H1 (cell line): ENCODE measurements at regions not wholly inside any gene's neighbourhood (a gene's known extent, or its start where the extent isn't known, plus 50 kb on each side); places are given as distances from the start of the nearest gene placed in this dataset.

Experiments used
- CTCF ChIA-PET: fragments of 300-600 bp; sonication (Branson Sonifier 250); formaldehyde crosslinking; loops from one replicate; lab custom pipeline; 2021; ENCODE audit not compliant: partially characterized antibody; lab: Charles Lee
- POLR2A ChIA-PET: fragments of 300-600 bp; sonication (Branson Sonifier 250); formaldehyde crosslinking; loops from one replicate; lab custom pipeline; 2021; ENCODE audit warnings: inconsistent platforms; ENCODE audit not compliant: partially characterized antibody; lab: Charles Lee
- DNase-seq, 2 experiments: peaks; one replicate each; pipeline versions ENCODE4 v3.0.0 to v3.0.0-alpha.2; 2010 to 2022; ENCODE audit warnings: low spot score in 2 of 2, low read depth in 1 of 2, mixed read lengths in 1 of 2
- FAIRE-seq: peaks from 2 replicates; lab custom pipeline; 2011; peaks lifted over from hg19 to GRCh38; lab: Jason Lieb, UNC
- H2AFZ ChIP-seq: 2 replicates; pipeline ENCODE4 v1.8.1; 2012; ENCODE audit warnings: low read length, inconsistent platforms
- H2AK5ac ChIP-seq: 2 replicates; pipeline ENCODE4 v1.6.1; 2013; ENCODE audit warnings: low read depth, low read length
- H2BK120ac ChIP-seq: replicated peaks from 2 replicates; pipeline ENCODE3; 2013; ENCODE audit warnings: low read depth, low read length, inconsistent platforms
- H2BK12ac ChIP-seq: 2 replicates; pipeline ENCODE4 v1.6.1; 2013; ENCODE audit warnings: low read depth, low read length
- H2BK15ac ChIP-seq: 2 replicates; pipeline ENCODE4 v1.6.1; 2013; ENCODE audit warnings: low read length
- H2BK20ac ChIP-seq: 2 replicates; pipeline ENCODE4 v1.6.1; 2013; ENCODE audit warnings: low read length
- H2BK5ac ChIP-seq: 2 replicates; pipeline ENCODE4 v1.6.1; 2013; ENCODE audit warnings: low read depth, low read length
- H3K14ac ChIP-seq: 2 replicates; pipeline ENCODE4 v1.6.1; 2013; ENCODE audit warnings: inconsistent platforms; ENCODE audit not compliant: insufficient read length
- H3K18ac ChIP-seq: 2 replicates; pipeline ENCODE4 v1.6.1; 2013; ENCODE audit warnings: low read length; ENCODE audit errors: extremely low read depth
- H3K23ac ChIP-seq: 2 replicates; pipeline ENCODE4 v1.6.1; 2013; ENCODE audit warnings: inconsistent platforms; ENCODE audit not compliant: insufficient read length
- H3K23me2 ChIP-seq: 2 replicates; pipeline ENCODE4 v1.6.1; 2013; ENCODE audit warnings: low read depth, low read length
- H3K27ac ChIP-seq: 2 replicates; pipeline ENCODE4 v1.6.1; 2011; ENCODE audit warnings: low read depth, low read length, inconsistent platforms
- H3K27me3 ChIP-seq, 4 experiments: replicated peaks in 1 of 4; 1 replicate in 1 of 4; 2 replicates in 3 of 4; pipeline versions ENCODE4 v1.6.1 to v1.8.1; 2011 to 2013; ENCODE audit warnings: low read length in 3 of 4, mild to moderate bottlenecking in 3 of 4, inconsistent platforms in 2 of 4, mixed read lengths in 2 of 4, moderate library complexity in 1 of 4; ENCODE audit not compliant: control insufficient read depth in 3 of 4, insufficient read depth in 3 of 4; ENCODE audit errors: extremely low read depth in 1 of 4
- H3K36me3 ChIP-seq, 4 experiments: 2 replicates each; pipeline versions ENCODE4 v1.6.1 to v1.8.1; 2011 to 2013; ENCODE audit warnings: mild to moderate bottlenecking in 4 of 4, low read length in 3 of 4, moderate library complexity in 2 of 4, control low read depth in 1 of 4, inconsistent platforms in 1 of 4; ENCODE audit not compliant: insufficient read depth in 4 of 4, control insufficient read depth in 2 of 4
- H3K4ac ChIP-seq: replicated peaks from 2 replicates; pipeline ENCODE3; 2013; ENCODE audit warnings: low read length, low read depth, mixed read lengths, inconsistent platforms; ENCODE audit not compliant: insufficient read length
- H3K4me1 ChIP-seq, 4 experiments: replicated peaks in 1 of 4; 1 replicate in 1 of 4; 2 replicates in 3 of 4; pipeline versions ENCODE4 v1.6.1 to v1.8.1; 2011 to 2013; ENCODE audit warnings: low read length in 3 of 4, inconsistent platforms in 2 of 4, mixed read lengths in 1 of 4; ENCODE audit not compliant: insufficient read depth in 4 of 4, control insufficient read depth in 3 of 4
- H3K4me2 ChIP-seq, 2 experiments: 2 replicates each; pipeline versions ENCODE4 v1.6.1 to v1.8.1; 2011 to 2013; ENCODE audit warnings: low read depth in 2 of 2, low read length in 2 of 2, control low read depth in 1 of 2, inconsistent platforms in 1 of 2, mild to moderate bottlenecking in 1 of 2; ENCODE audit not compliant: insufficient read depth in 1 of 2
- H3K4me3 ChIP-seq, 4 experiments: fragments of 200-600, 300-600 bp in 1 of 4; sonication (generic), shearing (Covaris generic), sonication (Bioruptor Twin) in 1 of 4; 2 replicates each; pipeline versions ENCODE4 v1.5.1 to v1.8.1; 2011 to 2016; ENCODE audit warnings: low read length in 4 of 4, low read depth in 3 of 4, control low read depth in 2 of 4, inconsistent platforms in 2 of 4, mild to moderate bottlenecking in 2 of 4, mixed read lengths in 1 of 4, moderate library complexity in 1 of 4; ENCODE audit not compliant: insufficient read depth in 2 of 4; ENCODE audit errors: extremely low read depth in 1 of 4
- H3K56ac ChIP-seq: replicated peaks from 2 replicates; pipeline ENCODE3; 2013; ENCODE audit warnings: low read depth, mild to moderate bottlenecking, mixed read lengths, low read length, inconsistent platforms; ENCODE audit not compliant: insufficient read length
- H3K79me1 ChIP-seq: 2 replicates; pipeline ENCODE4 v1.6.1; 2013; ENCODE audit warnings: low read depth, low read length, control low read depth
- H3K79me2 ChIP-seq, 2 experiments: 2 replicates each; pipeline versions ENCODE4 v1.6.1 to v1.8.1; 2012 to 2013; ENCODE audit warnings: low read length in 2 of 2, mild to moderate bottlenecking in 2 of 2, inconsistent platforms in 1 of 2; ENCODE audit not compliant: insufficient read depth in 2 of 2, control insufficient read depth in 1 of 2
- H3K9ac ChIP-seq, 4 experiments: replicated peaks in 1 of 4; 1 replicate in 1 of 4; 2 replicates in 3 of 4; pipeline versions ENCODE4 v1.6.1 to v1.8.1; 2011 to 2013; ENCODE audit warnings: low read depth in 3 of 4, low read length in 3 of 4, control low read depth in 2 of 4, mild to moderate bottlenecking in 2 of 4, moderate library complexity in 2 of 4, inconsistent platforms in 1 of 4; ENCODE audit errors: extremely low read depth in 1 of 4
- H3K9me3 ChIP-seq, 2 experiments: 2 replicates each; pipeline versions ENCODE4 v1.6.1 to v1.8.1; 2012 to 2013; ENCODE audit warnings: mild to moderate bottlenecking in 2 of 2, moderate library complexity in 2 of 2, control low read depth in 1 of 2, inconsistent platforms in 1 of 2, low read depth in 1 of 2, low read length in 1 of 2, mixed read lengths in 1 of 2; ENCODE audit not compliant: insufficient read depth in 2 of 2
- H4K20me1 ChIP-seq, 2 experiments: replicated peaks in 1 of 2; 2 replicates each; pipeline versions ENCODE3 to v1.8.1; 2011 to 2013; ENCODE audit warnings: inconsistent platforms in 2 of 2, low read length in 2 of 2, mild to moderate bottlenecking in 1 of 2; ENCODE audit not compliant: insufficient read depth in 2 of 2, control insufficient read depth in 1 of 2
- H4K5ac ChIP-seq: 2 replicates; pipeline ENCODE4 v1.6.1; 2013; ENCODE audit warnings: low read length, low read depth, mixed read lengths, inconsistent platforms; ENCODE audit not compliant: insufficient read length
- H4K8ac ChIP-seq: 2 replicates; pipeline ENCODE4 v1.8.0; 2013; ENCODE audit warnings: mild to moderate bottlenecking, moderate library complexity, low read length, inconsistent platforms; ENCODE audit not compliant: insufficient read depth; ENCODE audit errors: extremely low read depth
- H4K91ac ChIP-seq: replicated peaks from 2 replicates; pipeline ENCODE3; 2013; ENCODE audit warnings: low read length, mixed read lengths, inconsistent platforms; ENCODE audit not compliant: insufficient read length
- BACH1 ChIP-seq: IDR thresholded peaks from 2 replicates; pipeline ENCODE4 v1.6.1; 2012; ENCODE audit warnings: low read length, improper control_type of control experiment
- BRCA1 ChIP-seq: IDR thresholded peaks from 2 replicates; pipeline ENCODE4 v1.6.1; 2012; ENCODE audit warnings: low read depth, low read length, improper control_type of control experiment
- CHD1 ChIP-seq: IDR thresholded peaks from 2 replicates; pipeline ENCODE4 v1.6.1; 2012; ENCODE audit warnings: low read depth, low read length, improper control_type of control experiment
- CTBP2 ChIP-seq: IDR thresholded peaks from 2 replicates; pipeline ENCODE4 v1.7.0; 2011; ENCODE audit warnings: borderline replicate concordance, mild to moderate bottlenecking, moderate library complexity, mixed read lengths, low read length; ENCODE audit not compliant: insufficient read depth, insufficient read length
- HDAC6 ChIP-seq: IDR thresholded peaks from one replicate; pipeline ENCODE4 v1.7.1; 2012; ENCODE audit warnings: low read depth, mild to moderate bottlenecking, inconsistent platforms, low read length, moderate library complexity
- JUN ChIP-seq: IDR thresholded peaks from 2 replicates; pipeline ENCODE4 v1.6.1; 2011; ENCODE audit warnings: low read depth, mild to moderate bottlenecking, improper control_type of control experiment, low read length
- KDM4A ChIP-seq: IDR thresholded peaks from one replicate; pipeline ENCODE4 v1.7.1; 2012; ENCODE audit warnings: low read depth, mild to moderate bottlenecking, moderate library complexity, low read length, inconsistent platforms; ENCODE audit not compliant: severe bottlenecking
- RAD21 ChIP-seq, 2 experiments: IDR thresholded peaks in 1 of 2; conservative IDR thresholded peaks in 1 of 2; 2 replicates each; pipeline ENCODE4 v1.6.1; 2011; ENCODE audit warnings: low read depth in 2 of 2, low read length in 2 of 2, improper control_type of control experiment in 1 of 2, inconsistent platforms in 1 of 2, mild to moderate bottlenecking in 1 of 2, moderate library complexity in 1 of 2
- SAP30 ChIP-seq: fragments of 300-600 bp; sonication (generic); IDR thresholded peaks from 2 replicates; pipeline ENCODE4 v1.7.1; 2012; ENCODE audit warnings: low read length, moderate library complexity, mild to moderate bottlenecking, inconsistent platforms; ENCODE audit not compliant: insufficient read depth, insufficient replicate concordance
- SRF ChIP-seq: IDR thresholded peaks from 2 replicates; pipeline ENCODE4 v1.6.1; 2011; ENCODE audit warnings: mild to moderate bottlenecking, low read depth, low read length, moderate library complexity
- YY1 ChIP-seq: IDR thresholded peaks from 2 replicates; pipeline ENCODE4 v1.6.1; 2011; ENCODE audit warnings: low read depth, mild to moderate bottlenecking, low read length
- WGBS, 2 experiments: shearing (Covaris generic) in 1 of 2; methylation state at CpG; one replicate each; pipeline versions ENCODE4 v1.1.6 to v1.1.7; 2013 to 2015; ENCODE audit warnings: low lambda C conversion rate in 2 of 2, mixed read lengths in 2 of 2, inconsistent platforms in 1 of 2, low coverage in 1 of 2, missing lambda C conversion rate in 1 of 2; ENCODE audit not compliant: insufficient replicate concordance in 2 of 2, insufficient coverage in 1 of 2, insufficient read length in 1 of 2; ENCODE audit errors: extremely low coverage in 1 of 2, missing lambda C conversion rate in 1 of 2; 5-methylcytosine and 5-hydroxymethylcytosine counted together

DNA sequence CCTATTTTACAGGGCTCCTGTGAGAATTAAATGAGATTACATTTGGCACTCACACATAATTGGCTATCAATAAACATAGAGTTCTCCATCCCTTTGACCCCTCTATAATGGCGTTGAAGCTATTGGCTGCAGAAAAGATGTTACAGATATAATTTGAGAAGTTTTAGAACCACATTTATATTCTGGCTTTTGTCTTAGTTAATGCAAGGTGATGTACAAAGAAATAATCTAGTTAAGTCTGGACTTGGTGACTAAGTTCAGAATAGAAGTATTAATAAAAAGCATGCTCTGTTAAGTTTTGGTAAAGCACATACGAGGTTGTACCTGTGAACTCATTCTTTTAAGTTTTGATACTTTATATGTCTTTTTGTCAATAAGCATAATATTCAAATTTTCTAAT lies 187.1 kb upstream of the HMGA2 start:
- FAIRE-seq (no peak), DNase-seq (no peak)
- Histone ChIP-seq H2BK12ac (no peak overlapping the region), H2AK5ac (no peak overlapping the region), H2BK15ac (no peak overlapping the region), H3K23me2 (no peaks in the 10 kb centered on the region; the same call in 1 of the 2 replicates), H4K5ac (no peak overlapping the region), H3K4me1 (no peaks in the 10 kb centered on the region), H3K36me3 (no peaks in the 10 kb centered on the region), H3K79me1 (no peaks in the 10 kb centered on the region), H3K18ac (no peak overlapping the region), H3K14ac (no peak overlapping the region), H2AFZ (no peak overlapping the region), H3K4me3 (no peak overlapping the region), H3K4ac (no peak overlapping the region), H2BK5ac (no peak overlapping the region), H4K20me1 (no peaks in the 10 kb centered on the region), H2BK120ac (no peak overlapping the region), H3K79me2 (no peaks in the 10 kb centered on the region), H3K23ac (no peak overlapping the region), H4K91ac (no peak overlapping the region), H3K27me3 (no peaks in the 10 kb centered on the region), H3K9me3 (no peaks in the 10 kb centered on the region), H3K9ac (no peak overlapping the region), H2BK20ac (no peak overlapping the region), H3K4me2 (no peak overlapping the region), H3K27ac (no peak overlapping the region), H3K56ac (no peak overlapping the region), H4K8ac (no peak overlapping the region)
- TF ChIP-seq BACH1: no peak
- TF ChIP-seq CHD1: no peak
- no peak for TF ChIP-seq HDAC6
- TF ChIP-seq RAD21 (IDR thresholded peaks at IDR 0.05 in 1 of 2, conservative IDR thresholded peaks at IDR 0.05 in 1 of 2; ENCODE audit: low read depth in 2 of 2, low read length in 2 of 2): no peak
- no peak for TF ChIP-seq JUN
- TF ChIP-seq YY1: no peak
- no peak for TF ChIP-seq SAP30
- TF ChIP-seq KDM4A: no peak
- no peak for TF ChIP-seq CTBP2
- TF ChIP-seq BRCA1: no peak
- no peak for TF ChIP-seq SRF
- 94% methylated on average over 2 of the region's 2 CpGs; no CpG with 5 or more reads in 1 of the 2 experiments for WGBS, 2 experiments
- POLR2A ChIA-PET: no interaction called here
- CTCF ChIA-PET: interaction anchor here (0.8 kb wide), 2 partner anchors 35 to 337 kb away, joined by 3 to 4 read pairs; no protein-coding TSS in a partner anchor
